GM12878 (cell line): ENCODE measurements at regions not wholly inside any gene's neighbourhood (a gene's known extent, or its start where the extent isn't known, plus 50 kb on each side); places are given as distances from the start of the nearest gene placed in this dataset.

ENCODE experiments used
- ATAC-seq: fragments of 200-7000 bp; cut with Tn5 transposase; 3 replicates; pipeline ENCODE4 v1.9.1; 2020; ENCODE audit warnings: mild to moderate bottlenecking, moderate library complexity
- BruUV-seq: library from RNA; stranded (reverse); fragments of 400-500 nt; replicated peaks from 2 replicates; lab custom pipeline; 2021; lab: Mats Ljungman, UMichigan
- CTCF ChIA-PET: fragments of 300-600 bp; sonication (Branson Sonifier 250); formaldehyde crosslinking; extraction: SDS; loops from one replicate; lab custom pipeline; 2021; ENCODE audit warnings: inconsistent platforms; lab: Yijun Ruan, JAX
- POLR2A ChIA-PET: fragments of 350-600 bp; formaldehyde crosslinking; extraction: SDS; loops from one replicate; lab custom pipeline; 2021; ENCODE audit warnings: inconsistent platforms; lab: Charles Lee
- RAD21 ChIA-PET: fragments of 300-600 bp; sonication (Branson Sonifier 250); formaldehyde crosslinking; loops from one replicate; lab custom pipeline; 2023; ENCODE audit warnings: antibody characterized with exemption; ENCODE audit not compliant: unreplicated experiment; lab: Charles Lee
- SMC1A ChIA-PET: fragments of 300-600 bp; sonication (Branson Sonifier 250); formaldehyde crosslinking; loops from one replicate; lab custom pipeline; 2023; ENCODE audit not compliant: unreplicated experiment, uncharacterized antibody; lab: Charles Lee
- DNase-seq: peaks from one replicate; pipeline ENCODE4 v3.0.0-alpha.2; 2011; ENCODE audit warnings: low read depth, low spot score
- FAIRE-seq: peaks from 3 replicates; lab custom pipeline; 2011; peaks lifted over from hg19 to GRCh38; lab: Jason Lieb, UNC
- H2AFZ ChIP-seq: 2 replicates; pipeline ENCODE4 v1.6.0; 2011; ENCODE audit warnings: low read depth, low read length, control low read depth; ENCODE audit not compliant: control insufficient read depth
- H3K27ac ChIP-seq: 2 replicates; pipeline ENCODE4 v1.5.1; 2011; ENCODE audit warnings: control low read depth; ENCODE audit not compliant: control insufficient read depth, insufficient read depth
- H3K27me3 ChIP-seq, 2 experiments: replicated peaks in 1 of 2; 2 replicates each; pipeline versions ENCODE4 v1.6.0 to v1.6.1; 2011; ENCODE audit warnings: low read length in 1 of 2; ENCODE audit not compliant: control insufficient read depth in 2 of 2, insufficient read depth in 2 of 2
- H3K36me3 ChIP-seq, 2 experiments: 2 replicates each; pipeline ENCODE4 v1.5.1; 2011; ENCODE audit warnings: low read length in 1 of 2; ENCODE audit not compliant: control insufficient read depth in 2 of 2, insufficient read depth in 2 of 2
- H3K4me1 ChIP-seq: 2 replicates; pipeline ENCODE4 v1.6.1; 2011; ENCODE audit warnings: mild to moderate bottlenecking, low read length, moderate library complexity, mixed read lengths; ENCODE audit not compliant: control insufficient read depth, insufficient read depth
- H3K4me2 ChIP-seq: 2 replicates; pipeline ENCODE4 v1.6.0; 2011; ENCODE audit warnings: control low read depth; ENCODE audit not compliant: control insufficient read depth, insufficient read depth
- H3K4me3 ChIP-seq: fragments of 200-600 bp; sonication (generic); 2 replicates; pipeline ENCODE4 v1.5.1; 2016
- H3K79me2 ChIP-seq: 2 replicates; pipeline ENCODE4 v1.6.0; 2011; ENCODE audit warnings: low read length; ENCODE audit not compliant: control insufficient read depth, insufficient read depth
- H3K9ac ChIP-seq: 2 replicates; pipeline ENCODE4 v1.8.0; 2011; ENCODE audit warnings: low read length, control low read depth, mixed read lengths; ENCODE audit not compliant: control insufficient read depth, insufficient read depth
- H3K9me3 ChIP-seq: replicated peaks from 3 replicates; pipeline ENCODE4 v1.5.1; 2011; ENCODE audit warnings: mild to moderate bottlenecking, low read length; ENCODE audit not compliant: control insufficient read depth, insufficient read depth
- H4K20me1 ChIP-seq: 2 replicates; pipeline ENCODE4 v1.6.0; 2011; ENCODE audit not compliant: control insufficient read depth, insufficient read depth
- ATF7 ChIP-seq: fragments of 450-650 bp; IDR thresholded peaks from 2 replicates; pipeline ENCODE4 v1.6.1; 2016; ENCODE audit warnings: low read depth, mild to moderate bottlenecking
- BRCA1 ChIP-seq: IDR thresholded peaks from 2 replicates; pipeline ENCODE4 v1.6.1; 2011; ENCODE audit warnings: low read depth, low read length, improper control_type of control experiment
- CBX5 ChIP-seq: sonication (generic); IDR thresholded peaks from 2 replicates; pipeline ENCODE4 v1.6.1; 2016; ENCODE audit warnings: low read depth, moderate library complexity, mild to moderate bottlenecking, inconsistent platforms
- HDGF ChIP-seq: fragments of 450-650 bp; IDR thresholded peaks from 2 replicates; pipeline ENCODE4 v1.6.1; 2016; ENCODE audit warnings: antibody characterized with exemption
- MYB ChIP-seq: fragments of 150-350 bp; IDR thresholded peaks from 2 replicates; pipeline ENCODE4 v1.6.1; 2014; ENCODE audit warnings: mild to moderate bottlenecking, low read depth, low read length, borderline replicate concordance
- WGBS: methylation state at CpG from one replicate; pipeline ENCODE4 v1.1.6; 2016; ENCODE audit warnings: low lambda C conversion rate; ENCODE audit not compliant: insufficient replicate concordance, insufficient coverage; ENCODE audit errors: missing lambda C conversion rate; 5-methylcytosine and 5-hydroxymethylcytosine counted together
- in situ Hi-C: fragments of 300-500 bp; cut with MboI; formaldehyde crosslinking; loops from 9 replicates; pipeline ENCODE4 v1.14.3; 2018; ENCODE audit warnings: mixed read lengths
- intact Hi-C: fragments of 100-400 bp; cut with micrococcal nuclease; formaldehyde crosslinking; loops from one replicate; pipeline ENCODE4 v1.14.2; 2022; ENCODE audit not compliant: unreplicated experiment
- TF ChIP-seq, protein P1 (sequence below): fragments of 450-650 bp; IDR thresholded peaks from 2 replicates; pipeline ENCODE4 v1.6.1; 2017; ENCODE audit warnings: mild to moderate bottlenecking, moderate library complexity
- TF ChIP-seq, protein P2 (sequence below): fragments of 450-650 bp; IDR thresholded peaks from 2 replicates; pipeline ENCODE4 v1.6.1; 2018; ENCODE audit warnings: mild to moderate bottlenecking, low read depth, moderate library complexity; ENCODE audit not compliant: partially characterized antibody

- TF ChIP-seq ATF7 = no peak
- TF ChIP-seq, protein P1, sequence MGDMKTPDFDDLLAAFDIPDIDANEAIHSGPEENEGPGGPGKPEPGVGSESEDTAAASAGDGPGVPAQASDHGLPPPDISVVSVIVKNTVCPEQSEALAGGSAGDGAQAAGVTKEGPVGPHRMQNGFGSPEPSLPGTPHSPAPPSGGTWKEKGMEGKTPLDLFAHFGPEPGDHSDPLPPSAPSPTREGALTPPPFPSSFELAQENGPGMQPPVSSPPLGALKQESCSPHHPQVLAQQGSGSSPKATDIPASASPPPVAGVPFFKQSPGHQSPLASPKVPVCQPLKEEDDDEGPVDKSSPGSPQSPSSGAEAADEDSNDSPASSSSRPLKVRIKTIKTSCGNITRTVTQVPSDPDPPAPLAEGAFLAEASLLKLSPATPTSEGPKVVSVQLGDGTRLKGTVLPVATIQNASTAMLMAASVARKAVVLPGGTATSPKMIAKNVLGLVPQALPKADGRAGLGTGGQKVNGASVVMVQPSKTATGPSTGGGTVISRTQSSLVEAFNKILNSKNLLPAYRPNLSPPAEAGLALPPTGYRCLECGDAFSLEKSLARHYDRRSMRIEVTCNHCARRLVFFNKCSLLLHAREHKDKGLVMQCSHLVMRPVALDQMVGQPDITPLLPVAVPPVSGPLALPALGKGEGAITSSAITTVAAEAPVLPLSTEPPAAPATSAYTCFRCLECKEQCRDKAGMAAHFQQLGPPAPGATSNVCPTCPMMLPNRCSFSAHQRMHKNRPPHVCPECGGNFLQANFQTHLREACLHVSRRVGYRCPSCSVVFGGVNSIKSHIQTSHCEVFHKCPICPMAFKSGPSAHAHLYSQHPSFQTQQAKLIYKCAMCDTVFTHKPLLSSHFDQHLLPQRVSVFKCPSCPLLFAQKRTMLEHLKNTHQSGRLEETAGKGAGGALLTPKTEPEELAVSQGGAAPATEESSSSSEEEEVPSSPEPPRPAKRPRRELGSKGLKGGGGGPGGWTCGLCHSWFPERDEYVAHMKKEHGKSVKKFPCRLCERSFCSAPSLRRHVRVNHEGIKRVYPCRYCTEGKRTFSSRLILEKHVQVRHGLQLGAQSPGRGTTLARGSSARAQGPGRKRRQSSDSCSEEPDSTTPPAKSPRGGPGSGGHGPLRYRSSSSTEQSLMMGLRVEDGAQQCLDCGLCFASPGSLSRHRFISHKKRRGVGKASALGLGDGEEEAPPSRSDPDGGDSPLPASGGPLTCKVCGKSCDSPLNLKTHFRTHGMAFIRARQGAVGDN = no peak
These were observed 164.9 kb downstream of the SPRY1 start (continued) for GRCh38 chr4:123561525-123561924.

GRCh38 chr4:123562994-123563750 lies 166.6 kb downstream of the SPRY1 start:
- no peak overlapping the region for H3K4me2 ChIP-seq
- ChIA-PET POLR2A (no interaction called here), CTCF (interaction anchor here (0.8 to 4.8 kb wide), 22 partner anchors 8 to 172 kb away, joined by 3 to 85 read pairs (median 4); partner anchors contain the start of gene SPRY1), RAD21 (interaction anchor here (1.1 to 4.3 kb wide), 7 partner anchors 13 to 459 kb away, joined by 3 to 45 read pairs (median 17); partner anchors contain the start of gene SPRY1), SMC1A (interaction anchor here (0.8 to 4.3 kb wide), 19 partner anchors 8 to 458 kb away, joined by 3 to 68 read pairs (median 6); partner anchors contain the start of gene SPRY1)
- no peak for TF ChIP-seq CBX5
- TF ChIP-seq HDGF = no peak
- TF ChIP-seq, protein P2, sequence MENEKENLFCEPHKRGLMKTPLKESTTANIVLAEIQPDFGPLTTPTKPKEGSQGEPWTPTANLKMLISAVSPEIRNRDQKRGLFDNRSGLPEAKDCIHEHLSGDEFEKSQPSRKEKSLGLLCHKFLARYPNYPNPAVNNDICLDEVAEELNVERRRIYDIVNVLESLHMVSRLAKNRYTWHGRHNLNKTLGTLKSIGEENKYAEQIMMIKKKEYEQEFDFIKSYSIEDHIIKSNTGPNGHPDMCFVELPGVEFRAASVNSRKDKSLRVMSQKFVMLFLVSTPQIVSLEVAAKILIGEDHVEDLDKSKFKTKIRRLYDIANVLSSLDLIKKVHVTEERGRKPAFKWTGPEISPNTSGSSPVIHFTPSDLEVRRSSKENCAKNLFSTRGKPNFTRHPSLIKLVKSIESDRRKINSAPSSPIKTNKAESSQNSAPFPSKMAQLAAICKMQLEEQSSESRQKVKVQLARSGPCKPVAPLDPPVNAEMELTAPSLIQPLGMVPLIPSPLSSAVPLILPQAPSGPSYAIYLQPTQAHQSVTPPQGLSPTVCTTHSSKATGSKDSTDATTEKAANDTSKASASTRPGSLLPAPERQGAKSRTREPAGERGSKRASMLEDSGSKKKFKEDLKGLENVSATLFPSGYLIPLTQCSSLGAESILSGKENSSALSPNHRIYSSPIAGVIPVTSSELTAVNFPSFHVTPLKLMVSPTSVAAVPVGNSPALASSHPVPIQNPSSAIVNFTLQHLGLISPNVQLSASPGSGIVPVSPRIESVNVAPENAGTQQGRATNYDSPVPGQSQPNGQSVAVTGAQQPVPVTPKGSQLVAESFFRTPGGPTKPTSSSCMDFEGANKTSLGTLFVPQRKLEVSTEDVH = no peak
- no peak for TF ChIP-seq BRCA1
- no peak for TF ChIP-seq MYB
- no peak overlapping the region for H3K9ac ChIP-seq
- H3K4me1 ChIP-seq = no peaks in the 10 kb centered on the region
- no TSS peak for BruUV-seq
- ATAC-seq (no peak), FAIRE-seq (no peak), DNase-seq (no peak)
- H4K20me1 ChIP-seq = no peaks in the 10 kb centered on the region
- intact Hi-C loops = loop anchor here (5.0 to 10.0 kb wide), 3 partner anchors 182 to 699 kb away; no protein-coding TSS in a partner anchor
- in situ Hi-C loops = no loop called here
- no peak overlapping the region for H3K27ac ChIP-seq
- H3K36me3 ChIP-seq = no peaks in the 10 kb centered on the region
- H3K9me3 ChIP-seq = no peaks in the 10 kb centered on the region; the same call in 2 of the 3 replicates
- no peak overlapping the region for H3K4me3 ChIP-seq
- no peak overlapping the region for H2AFZ ChIP-seq
- no peaks in the 10 kb centered on the region for H3K79me2 ChIP-seq
- H3K27me3 ChIP-seq = no peaks in the 10 kb centered on the region
- 19% methylated on average over 4 of the region's 4 CpGs for WGBS
